Left lobe of liver (tissue), 2 donors: ENCODE measurements at regions not wholly inside any gene's neighbourhood (a gene's known extent, or its start where the extent isn't known, plus 50 kb on each side); places are given as distances from the start of the nearest gene placed in this dataset.
A peak's percentile ranks its signal among the peaks of the same experiment; 100 is the strongest.

Experiments
- ATAC-seq: fragments of 200-7000 bp; cut with Tn5 transposase; one replicate; pipeline ENCODE4 v1.9.1; 2020; ENCODE audit warnings: mild to moderate bottlenecking, moderate library complexity
- DNase-seq: peaks from one replicate; pipeline ENCODE4 v3.0.0-alpha.2; 2020; ENCODE audit warnings: low spot score
- donor health status: DM: no; HTN: no; CAD: no; lungs with moderate emphysema.
- donor health status: DM: no; HTN: yes; CAD: no.

- DNase-seq: no peak
- no peak for ATAC-seq
Measured at GRCh38 chr6:134537146-134537555, 219.2 kb upstream of the SGK1 start.

DNA sequence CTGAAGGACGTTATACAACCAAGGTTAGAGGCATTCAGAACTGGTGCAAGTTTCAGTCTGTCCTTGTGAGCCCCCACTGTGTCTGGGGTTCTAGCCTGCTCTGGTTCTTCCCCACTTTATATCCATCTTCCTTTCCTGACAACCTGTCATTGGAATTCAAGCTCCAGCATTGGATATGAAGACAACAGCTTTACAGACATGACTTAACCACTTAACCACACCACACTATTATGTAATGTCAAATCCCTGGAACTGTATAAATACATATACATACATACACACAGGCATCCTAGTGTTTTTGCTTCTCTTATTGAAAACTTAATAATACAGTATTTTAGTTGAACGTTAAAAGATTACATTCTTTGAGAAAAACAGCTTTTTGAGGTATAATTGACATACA, 217.9 kb upstream of the SGK1 start:
- DNase-seq (no peak), ATAC-seq (no peak)

DNA sequence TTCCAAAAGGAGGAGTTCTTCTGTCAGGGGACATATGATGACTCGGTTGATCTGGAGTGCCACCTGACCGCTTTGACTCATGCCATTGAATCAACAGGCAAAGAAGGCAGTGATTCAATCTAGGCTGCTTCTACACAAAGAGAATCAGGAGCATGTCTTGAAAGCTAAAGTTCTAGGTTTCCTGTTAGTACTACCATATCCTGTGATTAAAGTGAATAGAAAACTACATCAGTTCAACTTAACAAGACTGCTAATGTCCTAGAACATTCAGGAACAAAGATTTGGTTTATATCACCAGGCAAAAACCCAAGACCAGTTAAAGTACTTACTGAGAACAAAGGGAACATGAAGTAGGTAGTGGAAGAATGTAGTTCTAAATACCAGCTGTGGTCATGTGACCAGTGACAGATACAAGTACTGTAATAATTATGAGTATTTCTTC, 216.8 kb upstream of the SGK1 start:
- ATAC-seq: no peak
- DNase-seq: no peak

DNA sequence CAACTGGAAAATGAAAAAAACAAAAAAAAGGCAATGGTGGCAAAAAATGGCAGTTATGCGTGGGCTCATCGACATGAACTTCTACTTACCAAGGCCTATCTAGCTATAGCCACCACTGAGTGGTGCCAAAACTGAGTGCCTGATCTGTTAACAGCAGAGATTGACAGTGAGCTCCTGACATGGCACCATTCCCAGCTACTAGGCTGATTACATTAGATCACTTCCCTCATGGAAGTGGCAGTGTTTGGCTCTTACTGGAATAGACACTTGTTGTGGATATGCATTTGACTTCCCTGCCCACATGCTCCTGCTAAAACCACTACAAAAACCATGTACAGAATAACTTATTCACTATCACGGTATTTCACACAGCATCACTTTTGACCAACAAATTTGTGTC, 216.1 kb upstream of the SGK1 start:
- no peak for DNase-seq
- ATAC-seq: peak; percentile 61

GRCh38 chr6:134532694-134533624, 215.0 kb upstream of the SGK1 start:
- ATAC-seq (no peak), DNase-seq (no peak)

DNA sequence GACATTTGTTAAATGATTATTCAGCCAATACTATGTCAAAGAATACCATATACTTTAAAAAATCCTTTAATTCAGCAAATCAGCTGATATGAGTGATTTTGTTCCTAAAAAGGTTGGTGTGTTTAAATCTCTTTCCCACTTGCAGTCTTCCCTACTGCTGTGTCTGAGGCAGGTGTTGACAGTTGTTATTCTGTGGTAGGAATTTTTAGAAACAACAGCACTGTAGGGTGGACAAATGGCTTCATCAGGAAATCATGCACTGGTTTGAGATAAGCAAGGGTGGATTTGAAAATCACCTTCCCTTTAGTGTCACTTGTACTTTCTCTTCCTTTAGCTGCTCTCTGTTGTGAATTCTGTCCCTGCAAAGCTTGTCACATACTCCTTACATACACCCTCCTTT, 213.7 kb upstream of the SGK1 start:
- ATAC-seq: no peak
- DNase-seq: no peak

- ATAC-seq (no peak), DNase-seq (no peak)
Measured at GRCh38 chr6:134531188-134531551, 213.3 kb upstream of the SGK1 start.

GRCh38 chr6:134529921-134530320, 212.0 kb upstream of the SGK1 start:
- ATAC-seq: peak; percentile 81
- no peak for DNase-seq

- DNase-seq: no peak
- ATAC-seq: no peak
Measured at GRCh38 chr6:134529305-134529704, 211.4 kb upstream of the SGK1 start.

DNA sequence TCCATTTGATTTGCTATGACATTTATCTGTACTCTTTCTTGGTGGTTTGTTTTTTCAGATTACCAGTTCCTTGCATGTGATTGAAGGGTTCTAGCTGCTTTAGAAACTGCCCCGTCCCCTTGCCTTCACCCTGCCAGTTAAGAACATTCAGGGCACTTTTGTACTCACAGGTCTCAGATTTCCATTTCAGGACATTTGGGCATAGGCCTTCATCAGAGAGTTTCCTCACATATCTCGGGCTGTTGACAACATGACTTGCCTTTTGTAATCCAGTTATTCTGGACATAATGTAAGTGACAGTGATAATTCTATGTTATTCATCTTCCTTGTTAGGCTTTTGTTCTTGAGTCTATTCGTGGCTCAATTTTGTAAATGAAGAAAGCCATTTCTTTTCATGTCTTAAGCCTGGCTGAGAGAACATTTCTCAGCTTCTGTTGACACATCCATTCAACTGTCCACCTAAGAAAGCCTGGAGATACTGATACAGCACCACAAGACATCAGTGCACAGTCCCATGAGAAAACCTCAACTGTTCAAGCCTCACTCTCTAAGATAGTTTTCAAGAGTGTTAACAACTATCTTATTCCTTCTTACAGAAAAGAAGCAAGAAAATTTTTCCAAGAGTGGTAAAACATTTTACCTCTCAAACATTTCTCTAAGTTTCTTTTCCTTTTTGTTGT, 209.3 kb upstream of the SGK1 start:
- no peak for DNase-seq
- no peak for ATAC-seq

- DNase-seq (no peak), ATAC-seq (no peak)
Measured at GRCh38 chr6:134525190-134525868, 207.4 kb upstream of the SGK1 start.

DNA sequence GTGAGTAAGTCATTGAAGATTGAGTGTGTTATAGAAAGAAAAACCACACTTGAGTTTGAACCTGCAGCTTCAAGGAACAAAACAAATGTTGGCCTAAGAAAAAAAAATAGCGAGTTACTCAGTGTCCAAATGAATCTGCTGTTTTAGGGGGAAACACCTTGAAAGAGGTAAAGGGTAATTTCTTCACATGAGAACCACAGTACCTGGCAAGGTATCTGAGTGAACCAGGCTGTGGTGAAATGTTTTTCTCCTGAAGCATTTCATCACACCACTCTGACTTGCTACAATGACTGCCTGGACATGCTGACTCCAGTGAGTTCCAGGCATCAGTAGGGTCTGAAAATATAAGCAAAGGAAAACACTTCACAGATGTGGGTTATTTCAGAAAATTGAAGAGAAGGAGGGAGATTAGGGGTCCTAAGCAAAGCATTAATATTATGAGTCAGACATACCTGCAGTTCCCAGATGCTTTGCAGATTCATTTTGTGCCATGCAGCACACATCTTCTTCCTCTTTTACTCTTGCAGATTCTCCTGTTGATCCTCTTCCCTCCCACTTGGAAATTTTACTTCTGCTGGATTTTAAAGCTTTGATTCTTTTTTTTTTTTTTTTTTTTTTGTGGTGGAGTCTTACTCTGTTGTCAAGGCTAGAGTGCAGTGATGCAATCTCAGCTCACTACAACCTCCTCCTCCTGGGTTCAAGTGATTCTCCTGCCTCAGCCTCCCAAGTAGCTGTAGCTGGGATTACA, 206.2 kb upstream of the SGK1 start:
- DNase-seq: peak; percentile 58
- ATAC-seq: peak; percentile 78

DNA sequence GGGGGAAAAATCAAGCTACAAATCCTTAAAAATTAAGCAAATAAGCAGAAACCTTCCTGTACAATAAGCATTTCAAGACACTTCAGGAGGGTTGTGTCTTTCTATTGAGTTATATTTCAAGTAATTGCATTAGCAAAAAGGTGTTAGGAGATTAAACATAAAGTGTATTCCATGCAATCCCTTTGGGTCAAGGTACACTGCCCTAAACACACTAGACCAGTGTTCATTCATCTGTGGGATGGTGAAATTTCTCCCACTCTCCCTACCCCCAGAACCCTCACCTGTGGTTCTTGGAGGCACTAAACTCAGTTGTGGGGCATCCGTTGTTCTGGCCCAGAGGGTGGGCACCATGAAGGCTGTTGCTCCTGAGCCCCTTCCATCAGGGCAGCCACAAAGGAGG, 205.1 kb upstream of the SGK1 start:
- DNase-seq (no peak), ATAC-seq (peak; percentile 48)

DNA sequence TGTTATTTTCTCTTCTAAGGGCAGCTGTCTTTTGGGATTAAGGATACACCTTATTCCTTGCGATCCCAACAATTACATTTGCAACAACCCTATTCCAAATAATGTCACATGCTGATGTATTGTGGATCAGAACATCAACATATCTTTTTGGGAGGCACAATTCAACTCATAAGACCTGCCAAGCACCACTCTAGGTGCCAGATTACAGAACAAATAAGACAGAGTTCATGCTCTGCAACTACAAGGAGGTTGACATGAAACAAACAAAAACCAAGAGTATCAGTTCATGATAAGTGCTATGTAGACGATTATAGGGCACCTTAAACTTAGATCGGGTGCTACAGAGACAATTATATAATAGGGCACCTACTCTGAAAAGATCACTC, 203.2 kb upstream of the SGK1 start:
- ATAC-seq (peak; percentile 46), DNase-seq (no peak)

- DNase-seq: no peak
- ATAC-seq: peak; percentile 14
Measured at GRCh38 chr6:134520181-134521115, 202.5 kb upstream of the SGK1 start.

DNA sequence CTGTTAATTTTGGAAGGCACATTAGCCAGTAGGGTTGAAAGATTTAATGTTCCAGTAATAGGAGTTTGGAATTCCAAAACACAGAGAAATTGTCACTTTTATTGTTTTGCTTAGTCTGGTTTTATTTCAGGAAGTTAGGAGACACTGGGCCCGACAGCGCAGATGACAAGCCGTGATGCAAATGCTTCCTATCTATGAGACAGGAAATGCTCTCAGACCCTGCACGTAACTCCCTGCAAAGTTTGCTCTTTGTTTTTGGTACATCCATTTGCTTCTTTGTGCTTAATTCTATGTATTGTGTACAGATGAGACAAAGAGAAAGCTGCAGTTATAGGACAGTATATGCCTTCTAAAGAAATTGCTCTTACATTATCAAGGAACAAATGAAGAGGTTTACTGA, 201.6 kb upstream of the SGK1 start:
- DNase-seq: no peak
- ATAC-seq: no peak

GRCh38 chr6:134517868-134518267, 200.0 kb upstream of the SGK1 start:
- DNase-seq (no peak), ATAC-seq (no peak)

- DNase-seq: peak; percentile 93
- ATAC-seq: peak; percentile 88
Measured at GRCh38 chr6:134517145-134517658, 199.3 kb upstream of the SGK1 start.

DNA sequence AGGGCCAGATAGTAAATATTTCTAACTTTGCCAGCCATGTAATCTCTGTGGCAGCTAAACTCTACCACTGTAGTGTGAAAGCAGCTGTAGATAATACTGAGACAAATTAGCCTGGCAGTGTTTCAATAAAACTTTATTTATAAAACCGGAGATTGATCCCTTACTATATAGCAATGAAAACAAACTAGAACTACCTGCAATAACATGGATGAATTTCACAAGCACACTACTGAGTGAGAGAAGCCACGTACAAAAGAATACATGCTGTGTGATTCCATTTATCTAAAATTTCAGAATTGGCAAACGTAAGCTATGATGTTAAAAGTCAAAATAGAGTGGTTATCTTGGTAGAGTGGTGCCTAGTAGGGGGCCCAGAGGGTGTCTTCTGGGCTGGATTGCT, 198.7 kb upstream of the SGK1 start:
- DNase-seq (no peak), ATAC-seq (no peak)

- DNase-seq (no peak), ATAC-seq (no peak)
Measured at GRCh38 chr6:134515986-134516385, 198.1 kb upstream of the SGK1 start.
